ENCODE measurements at regions not wholly inside any gene's neighbourhood (a gene's known extent, or its start where the extent isn't known, plus 50 kb on each side); places are given as distances from the start of the nearest gene placed in this dataset.

DNA sequence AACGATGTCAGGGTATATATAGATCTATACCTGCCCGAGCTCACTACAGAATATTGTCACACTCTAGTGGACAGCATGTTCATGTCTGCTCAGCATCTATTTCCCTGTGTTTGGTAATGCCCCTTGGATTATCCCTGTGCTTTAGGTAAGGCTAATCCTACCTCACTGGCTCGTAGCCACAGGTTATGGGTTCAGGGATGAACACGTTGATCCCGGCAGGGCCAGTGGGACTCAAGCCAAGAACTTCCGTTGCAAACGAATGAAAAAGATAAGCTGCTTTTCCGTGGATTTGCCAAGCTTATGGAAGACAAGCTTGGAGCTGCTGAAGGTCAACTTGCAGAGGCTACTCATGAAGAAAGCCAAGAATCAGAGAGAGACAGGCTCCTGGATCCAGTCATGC lies 400.0 kb upstream of the TSHZ3 start:
- no peak for FAIRE-seq
- TF ChIP-seq EZH2 (IDR thresholded peaks at IDR 0.05; ENCODE audit: low read length) = no peak
- dilution Hi-C loops (cut with MboI; ENCODE audit: extremely low pct_ligation_motif_present, low sequenced_read_pairs) = no loop called here

GRCh38 chr19:31759359-31759758 lies 410.1 kb upstream of the TSHZ3 start:
- dilution Hi-C loops (cut with MboI; ENCODE audit: extremely low pct_ligation_motif_present, low sequenced_read_pairs) = no loop called here
- Histone ChIP-seq H3K4me1 (ENCODE audit: control insufficient read depth, extremely low read depth, insufficient read depth, low read length) (no peaks in the 10 kb centered on the region), H3K9me1 (ENCODE audit: control insufficient read depth, extremely low read depth, insufficient read depth, low read length) (no peaks in the 10 kb centered on the region), H3K79me2 (ENCODE audit: control insufficient read depth, insufficient read depth, low read length) (no peaks in the 10 kb centered on the region), H3K4me3 (ENCODE audit: control insufficient read depth in 2 of 3, extremely low read depth in 1 of 3, insufficient read depth in 2 of 3, low read depth in 1 of 3, low read length in 3 of 3) (no peak overlapping the region), H2AFZ (ENCODE audit: control insufficient read depth, low read length) (no peak overlapping the region), H4K20me1 (ENCODE audit: control insufficient read depth, extremely low read depth, insufficient read depth, low read length) (no peaks in the 10 kb centered on the region), H3K9me3 (ENCODE audit: control insufficient read depth, low read depth, low read length) (no peaks in the 10 kb centered on the region), H3K36me3 (ENCODE audit: control insufficient read depth in 2 of 2, extremely low read depth in 1 of 2, insufficient read depth in 2 of 2, low read length in 2 of 2) (no peaks in the 10 kb centered on the region), H3K9ac (ENCODE audit: control insufficient read depth, extremely low read depth, insufficient read depth, low read length) (no peak overlapping the region), H3K27ac (ENCODE audit: control insufficient read depth, insufficient read depth, low read length) (no peak overlapping the region), H3K4me2 (ENCODE audit: control insufficient read depth, extremely low read depth, insufficient read depth, low read depth, low read length) (no peak overlapping the region), H3K27me3 (ENCODE audit: control insufficient read depth, extremely low read depth, insufficient read depth, low read length) (no peaks in the 10 kb centered on the region)
- DNase-seq (ENCODE audit: low read depth, low spot score) = no peak
- TF ChIP-seq CTCF (optimal IDR thresholded peaks at IDR 0.05 in 1 of 3, IDR thresholded peaks at IDR 0.05 in 1 of 3, conservative IDR thresholded peaks at IDR 0.05 in 1 of 3; ENCODE audit: extremely low read depth in 1 of 3, insufficient read depth in 2 of 3, low read length in 3 of 3) (no peak), EZH2 (IDR thresholded peaks at IDR 0.05; ENCODE audit: low read length) (no peak)
- FAIRE-seq = no peak

More for the DNA sequence above, 400.0 kb upstream of the TSHZ3 start:
- no peak for DNase-seq (ENCODE audit: low read depth, low spot score)
- no peak overlapping the region for H3K27ac ChIP-seq (ENCODE audit: control insufficient read depth, insufficient read depth, low read length)
- no peaks in the 10 kb centered on the region for H3K4me1 ChIP-seq (ENCODE audit: control insufficient read depth, extremely low read depth, insufficient read depth, low read length)
- H4K20me1 ChIP-seq (ENCODE audit: control insufficient read depth, extremely low read depth, insufficient read depth, low read length) = no peaks in the 10 kb centered on the region
- H3K79me2 ChIP-seq (ENCODE audit: control insufficient read depth, insufficient read depth, low read length) = no peaks in the 10 kb centered on the region
- no peaks in the 10 kb centered on the region for H3K9me1 ChIP-seq (ENCODE audit: control insufficient read depth, extremely low read depth, insufficient read depth, low read length)
- no peak overlapping the region for H3K9ac ChIP-seq (ENCODE audit: control insufficient read depth, extremely low read depth, insufficient read depth, low read length)
- H3K27me3 ChIP-seq (ENCODE audit: control insufficient read depth, extremely low read depth, insufficient read depth, low read length) = no peaks in the 10 kb centered on the region
- no peak overlapping the region for H3K4me2 ChIP-seq (ENCODE audit: control insufficient read depth, extremely low read depth, insufficient read depth, low read depth, low read length)
- H2AFZ ChIP-seq (ENCODE audit: control insufficient read depth, low read length) = no peak overlapping the region
- no peak overlapping the region for H3K4me3 ChIP-seq (ENCODE audit: control insufficient read depth in 2 of 3, extremely low read depth in 1 of 3, insufficient read depth in 2 of 3, low read depth in 1 of 3, low read length in 3 of 3)
- no peaks in the 10 kb centered on the region for H3K36me3 ChIP-seq (ENCODE audit: control insufficient read depth in 2 of 2, extremely low read depth in 1 of 2, insufficient read depth in 2 of 2, low read length in 2 of 2)
- peaks cover 2% of the 10 kb centered on the region for H3K9me3 ChIP-seq (ENCODE audit: control insufficient read depth, low read depth, low read length)

DNA sequence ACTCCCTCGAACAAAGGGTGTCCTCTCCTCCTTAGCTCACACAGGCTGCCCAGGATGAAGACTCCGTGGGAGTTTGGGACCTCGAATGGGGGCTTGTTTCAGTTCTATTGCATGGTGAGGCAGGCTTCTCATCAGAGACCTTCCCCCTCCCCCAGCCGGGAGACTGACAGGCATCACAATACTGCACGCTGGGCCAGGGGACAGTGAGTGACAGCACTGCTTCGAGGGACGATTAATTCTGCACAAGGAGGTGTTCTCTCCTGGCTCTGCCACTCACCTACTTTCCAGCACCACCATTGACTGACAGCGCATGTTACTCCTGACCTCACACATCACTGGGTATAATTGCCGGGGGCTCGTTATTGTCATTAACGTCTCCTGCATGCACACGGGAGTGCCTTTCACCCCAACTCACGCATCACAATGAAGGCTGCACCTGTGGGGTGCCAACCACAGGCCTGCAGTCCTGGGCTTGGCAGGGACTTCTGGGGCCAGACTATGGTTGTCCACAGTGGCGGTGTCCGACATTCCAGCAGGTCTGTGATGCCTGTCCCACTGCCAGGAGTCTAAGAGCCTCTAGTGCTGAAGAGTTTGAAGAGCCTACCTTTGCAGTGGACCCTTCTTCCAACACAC lies 412.2 kb upstream of the TSHZ3 start:
- no peaks in the 10 kb centered on the region for H4K20me1 ChIP-seq (ENCODE audit: control insufficient read depth, extremely low read depth, insufficient read depth, low read length)
- H3K4me2 ChIP-seq (ENCODE audit: control insufficient read depth, extremely low read depth, insufficient read depth, low read depth, low read length) = no peak overlapping the region
- H3K27ac ChIP-seq (ENCODE audit: control insufficient read depth, insufficient read depth, low read length) = no peak overlapping the region
- DNase-seq (ENCODE audit: low read depth, low spot score) = no peak
- H3K4me1 ChIP-seq (ENCODE audit: control insufficient read depth, extremely low read depth, insufficient read depth, low read length) = no peaks in the 10 kb centered on the region
- H3K9ac ChIP-seq (ENCODE audit: control insufficient read depth, extremely low read depth, insufficient read depth, low read length) = no peak overlapping the region
- FAIRE-seq = no peak
- H3K9me3 ChIP-seq (ENCODE audit: control insufficient read depth, low read depth, low read length) = no peaks in the 10 kb centered on the region
- no peaks in the 10 kb centered on the region for H3K79me2 ChIP-seq (ENCODE audit: control insufficient read depth, insufficient read depth, low read length)
- H2AFZ ChIP-seq (ENCODE audit: control insufficient read depth, low read length) = no peak overlapping the region
- dilution Hi-C loops (cut with MboI; ENCODE audit: extremely low pct_ligation_motif_present, low sequenced_read_pairs) = no loop called here
- H3K4me3 ChIP-seq (ENCODE audit: control insufficient read depth in 2 of 3, extremely low read depth in 1 of 3, insufficient read depth in 2 of 3, low read depth in 1 of 3, low read length in 3 of 3) = no peak overlapping the region
- H3K27me3 ChIP-seq (ENCODE audit: control insufficient read depth, extremely low read depth, insufficient read depth, low read length) = no peaks in the 10 kb centered on the region
- TF ChIP-seq EZH2 (IDR thresholded peaks at IDR 0.05; ENCODE audit: low read length) = no peak
- TF ChIP-seq CTCF (optimal IDR thresholded peaks at IDR 0.05 in 1 of 3, IDR thresholded peaks at IDR 0.05 in 1 of 3, conservative IDR thresholded peaks at IDR 0.05 in 1 of 3; ENCODE audit: extremely low read depth in 1 of 3, insufficient read depth in 2 of 3, low read length in 3 of 3) = no peak
- H3K36me3 ChIP-seq (ENCODE audit: control insufficient read depth in 2 of 2, extremely low read depth in 1 of 2, insufficient read depth in 2 of 2, low read length in 2 of 2) = no peaks in the 10 kb centered on the region
- no peaks in the 10 kb centered on the region for H3K9me1 ChIP-seq (ENCODE audit: control insufficient read depth, extremely low read depth, insufficient read depth, low read length)

Measured in keratinocyte (primary cell).